Skin epidermis (tissue), 12 donors: ENCODE measurements at regions not wholly inside any gene's neighbourhood (a gene's known extent, or its start where the extent isn't known, plus 50 kb on each side); places are given as distances from the start of the nearest gene placed in this dataset.

Experiments used
- H3K27ac ChIP-seq, 21 experiments: fragments of 200-600 bp; sonication (generic) in 11 of 21; one replicate each; pipeline ENCODE4 v1.5.0; 2020; ENCODE audit warnings: mild to moderate bottlenecking in 3 of 21, inconsistent platforms in 2 of 21, moderate library complexity in 2 of 21
- H3K4me3 ChIP-seq, 7 experiments: fragments of 200-600 bp; sonication (generic) in 2 of 7; one replicate each; pipeline ENCODE4 v1.5.0; 2020; ENCODE audit warnings: inconsistent platforms in 2 of 7, mild to moderate bottlenecking in 2 of 7, moderate library complexity in 1 of 7

- H3K27ac ChIP-seq: no peak overlapping the region
- no peak overlapping the region for H3K4me3 ChIP-seq
Observed at GRCh38 chr2:136482966-136483365, 282.4 kb upstream of the THSD7B start.

GRCh38 chr2:136482006-136482405 lies 283.3 kb upstream of the THSD7B start:
- Histone ChIP-seq H3K27ac (no peak overlapping the region), H3K4me3 (no peak overlapping the region)

- H3K4me3 ChIP-seq: no peak overlapping the region
- no peak overlapping the region for H3K27ac ChIP-seq
Observed at GRCh38 chr2:136479696-136480095, 285.6 kb upstream of the THSD7B start.

DNA sequence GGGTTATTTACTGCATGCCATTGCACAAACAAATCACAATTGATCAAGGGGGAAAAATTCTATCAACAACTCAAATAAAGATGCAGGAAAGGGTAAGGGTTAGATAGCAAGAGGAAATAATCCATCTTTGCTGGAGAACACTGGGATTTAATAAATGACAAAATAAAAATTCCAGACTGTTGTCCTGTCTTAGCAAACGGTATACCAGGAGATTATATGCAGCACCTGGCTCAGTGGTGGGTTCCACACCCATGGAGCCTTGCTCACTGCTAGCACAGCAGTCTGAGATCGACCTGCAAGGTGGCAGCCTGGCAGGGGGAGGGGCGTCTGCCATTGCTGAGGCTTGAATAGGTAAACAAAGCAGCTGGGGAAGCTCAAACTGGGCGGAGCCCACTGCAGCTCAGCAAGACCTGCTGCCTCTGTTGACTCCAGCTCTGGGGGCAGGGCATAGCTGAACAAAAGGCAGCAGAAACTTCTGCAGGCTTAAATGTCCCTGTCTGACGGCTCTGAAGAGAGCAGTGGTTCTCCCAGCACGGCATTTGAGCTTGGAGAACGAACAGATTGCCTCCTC lies 296.5 kb upstream of the THSD7B start:
- H3K27ac ChIP-seq: no peak overlapping the region

DNA sequence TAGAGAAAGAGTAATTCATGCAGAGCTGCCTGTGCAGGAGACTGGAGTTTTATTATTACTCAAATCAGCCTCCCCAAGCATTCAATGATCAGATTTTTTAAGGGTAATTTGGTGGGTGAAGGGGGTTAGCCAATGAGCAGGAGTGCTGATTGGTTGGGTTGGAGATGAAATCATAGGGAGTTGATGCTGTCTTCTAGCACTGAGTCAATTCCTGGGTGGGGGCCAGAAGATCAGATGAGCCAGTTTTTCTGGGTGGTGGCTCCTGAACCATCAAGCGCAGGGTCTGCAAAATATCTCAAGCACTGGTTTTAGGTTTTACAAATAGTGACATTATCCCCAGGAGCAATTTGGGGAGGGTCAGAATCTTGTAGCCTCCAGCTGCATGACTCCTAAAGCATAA lies 312.8 kb upstream of the THSD7B start:
- no peak overlapping the region for H3K27ac ChIP-seq
- no peak overlapping the region for H3K4me3 ChIP-seq

More for the DNA sequence above, 296.5 kb upstream of the THSD7B start:
- H3K4me3 ChIP-seq: no peak overlapping the region

DNA sequence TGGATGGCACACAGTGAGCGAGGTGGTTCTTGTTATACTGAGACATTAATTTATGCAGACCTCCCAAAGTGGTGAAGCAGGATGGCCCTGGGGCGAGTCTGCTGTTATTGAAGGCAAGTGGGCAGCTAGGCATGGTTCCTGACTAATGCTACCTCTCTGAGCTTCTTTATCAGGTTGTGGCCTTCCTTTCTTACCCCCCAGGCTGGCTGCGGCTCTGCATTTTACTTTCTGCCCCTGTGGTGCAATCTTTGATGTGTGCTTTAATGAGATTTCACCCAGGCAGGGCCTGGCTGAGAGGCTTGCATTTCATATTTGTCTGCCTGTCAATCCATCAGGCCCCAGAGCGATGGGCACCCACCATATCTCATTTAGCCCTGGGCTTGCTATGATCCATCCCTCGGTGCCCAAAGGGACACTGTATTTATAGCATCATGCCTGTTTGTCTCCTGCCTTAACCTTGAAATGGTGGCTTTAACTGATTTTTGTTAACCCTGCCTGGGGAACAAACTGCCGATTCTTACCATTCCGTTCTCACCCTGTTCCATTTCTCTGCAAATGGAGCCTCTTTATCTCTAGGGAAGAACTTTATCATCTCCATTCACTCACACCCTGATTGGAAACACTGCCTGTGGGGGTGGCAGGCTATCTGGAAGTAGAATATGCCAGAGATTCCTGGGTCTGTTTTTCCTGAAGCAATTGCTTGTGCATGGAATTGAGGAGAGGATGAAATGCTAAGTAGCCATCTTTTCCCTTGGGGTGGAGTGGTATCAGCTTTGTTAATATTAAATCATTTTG lies 316.2 kb upstream of the THSD7B start:
- H3K4me3 ChIP-seq: no peak overlapping the region
- no peak overlapping the region for H3K27ac ChIP-seq

DNA sequence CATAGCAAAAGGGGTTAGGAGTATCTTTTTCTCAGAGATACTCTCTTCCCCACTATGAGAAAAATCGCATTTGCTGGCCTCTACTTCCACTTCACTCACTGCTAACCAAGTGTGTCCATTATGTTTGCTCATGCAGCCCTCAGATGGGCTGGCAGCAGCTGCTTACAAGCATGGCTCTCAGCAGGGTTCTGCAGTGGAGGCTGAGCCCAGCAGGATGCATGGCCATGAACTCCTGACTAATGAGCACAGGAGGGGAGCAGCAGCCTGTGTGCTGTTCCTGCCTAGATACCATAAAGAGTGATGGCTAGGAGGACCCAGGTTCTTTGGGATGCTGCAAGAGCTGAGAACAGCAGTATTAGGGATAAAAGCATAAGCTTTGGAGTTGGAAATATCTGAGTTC lies 316.9 kb upstream of the THSD7B start:
- H3K27ac ChIP-seq: no peak overlapping the region
- H3K4me3 ChIP-seq: no peak overlapping the region

GRCh38 chr2:136444323-136444722 lies 321.0 kb upstream of the THSD7B start:
- Histone ChIP-seq H3K4me3 (no peak overlapping the region), H3K27ac (no peak overlapping the region)

GRCh38 chr2:136443661-136444060 lies 321.7 kb upstream of the THSD7B start:
- H3K27ac ChIP-seq: no peak overlapping the region
- no peak overlapping the region for H3K4me3 ChIP-seq

- Histone ChIP-seq H3K4me3 (no peak overlapping the region), H3K27ac (no peak overlapping the region)
Observed at GRCh38 chr2:136441979-136442714, 323.2 kb upstream of the THSD7B start.

DNA sequence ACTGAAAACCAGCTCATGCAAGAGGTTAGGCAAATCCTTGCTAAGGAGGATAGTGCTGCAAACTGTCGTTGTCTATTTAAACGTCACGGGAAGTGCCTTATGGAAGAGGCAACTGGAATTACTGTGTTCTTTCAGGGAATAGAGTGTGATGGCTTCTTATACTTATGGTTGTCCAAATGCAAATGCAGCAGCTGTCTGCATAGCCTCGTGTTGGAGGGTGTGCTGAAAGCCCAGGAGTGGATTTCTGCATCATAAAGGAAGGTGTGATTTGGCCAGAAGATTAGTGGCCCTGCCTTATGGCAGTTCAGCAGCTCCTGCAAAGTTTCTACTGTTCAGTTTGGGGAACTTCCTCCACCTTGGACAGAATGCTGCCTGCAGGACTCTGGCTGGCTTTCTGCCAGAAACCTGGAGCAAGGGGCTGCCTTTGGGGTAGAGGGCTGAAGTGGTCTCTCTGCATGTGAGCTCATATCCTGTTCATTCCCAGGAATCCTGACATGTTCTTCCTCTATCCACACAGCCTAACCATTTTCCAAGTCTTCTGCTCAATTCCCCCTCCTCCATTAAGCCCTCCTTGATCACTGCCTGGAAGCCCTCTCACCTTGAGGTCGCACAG lies 321.2 kb upstream of the CXCR4 start:
- no peak overlapping the region for H3K4me3 ChIP-seq
- H3K27ac ChIP-seq: no peak overlapping the region

- Histone ChIP-seq H3K27ac (no peak overlapping the region), H3K4me3 (no peak overlapping the region)
Observed at GRCh38 chr2:136437461-136437860, 319.5 kb upstream of the CXCR4 start.

DNA sequence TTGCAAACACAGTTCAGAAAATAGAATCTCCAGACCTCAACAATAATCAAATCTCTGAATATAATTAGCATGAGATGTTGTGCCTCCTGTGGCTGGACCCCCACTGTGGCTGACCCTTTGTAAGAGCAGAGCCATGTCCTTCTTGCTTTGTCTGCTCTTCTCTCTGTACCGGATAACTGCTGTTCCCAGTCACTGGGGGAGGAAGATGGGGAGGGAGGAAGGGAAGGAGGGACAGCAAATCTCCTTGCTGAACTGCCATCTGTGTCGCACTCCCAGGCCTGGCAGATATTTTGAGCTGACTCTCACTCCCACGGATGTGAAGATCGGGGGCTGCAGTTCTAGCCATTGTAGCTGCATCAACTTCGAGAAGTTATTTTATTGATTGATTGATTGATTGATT lies 319.0 kb upstream of the CXCR4 start:
- no peak overlapping the region for H3K4me3 ChIP-seq
- H3K27ac ChIP-seq: no peak overlapping the region

- no peak overlapping the region for H3K4me3 ChIP-seq
- H3K27ac ChIP-seq: no peak overlapping the region
Observed at GRCh38 chr2:136434251-136434715, 316.3 kb upstream of the CXCR4 start.

GRCh38 chr2:136433261-136433660 lies 315.3 kb upstream of the CXCR4 start:
- H3K4me3 ChIP-seq: no peak overlapping the region
- H3K27ac ChIP-seq: no peak overlapping the region

DNA sequence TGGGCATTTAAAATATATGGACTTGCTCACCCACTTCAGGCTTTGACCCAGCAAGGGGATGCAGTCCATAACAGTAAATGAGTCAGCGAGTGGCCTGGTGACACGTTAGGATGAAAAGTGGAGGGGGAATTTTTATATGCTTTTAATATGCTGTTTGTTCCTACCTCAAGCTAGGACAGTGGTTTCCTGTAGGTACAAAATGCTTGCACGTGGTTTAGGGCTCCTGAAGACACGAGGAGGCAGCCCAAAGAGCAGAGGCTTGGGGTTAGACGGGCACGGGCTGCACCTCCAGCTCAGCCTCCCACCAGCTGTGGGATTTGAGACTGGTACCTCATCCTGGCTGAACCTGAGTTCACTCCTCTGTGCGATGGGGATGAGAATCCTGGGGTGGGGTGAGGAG lies 306.2 kb upstream of the CXCR4 start:
- Histone ChIP-seq H3K4me3 (no peak overlapping the region), H3K27ac (no peak overlapping the region)

DNA sequence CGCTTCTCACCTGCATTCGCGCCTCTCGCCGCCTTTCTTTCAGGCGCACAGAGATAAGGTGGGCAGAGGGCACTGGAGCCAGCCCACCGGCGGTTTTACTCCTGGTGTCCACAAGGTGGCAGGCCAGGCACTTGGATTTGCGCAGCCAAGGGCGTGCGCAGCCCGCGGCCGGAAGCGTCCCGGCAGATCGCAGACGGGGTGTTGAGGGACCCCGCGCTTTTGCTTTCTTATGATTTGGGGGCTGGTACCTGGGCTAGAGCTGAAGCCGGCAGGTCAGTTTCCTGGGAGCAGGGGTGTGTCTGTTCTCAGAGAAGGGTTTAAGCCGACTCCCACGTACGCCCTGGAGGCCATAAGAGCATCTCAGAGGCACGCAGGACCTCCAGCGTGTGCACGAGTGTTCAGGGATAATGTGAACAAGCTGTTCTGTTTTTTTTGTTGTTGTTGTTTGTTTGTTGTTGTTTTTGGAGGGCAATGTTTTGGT lies 305.6 kb upstream of the CXCR4 start:
- Histone ChIP-seq H3K4me3 (peak overlapping the region in 6 of 7 experiments; percentile 17 to 39 (median 22)), H3K27ac (peak overlapping the region in 1 of 21 experiments; percentile 26)

- H3K4me3 ChIP-seq: no peak overlapping the region
- H3K27ac ChIP-seq: no peak overlapping the region
Observed at GRCh38 chr2:136422512-136422911, 304.6 kb upstream of the CXCR4 start.

DNA sequence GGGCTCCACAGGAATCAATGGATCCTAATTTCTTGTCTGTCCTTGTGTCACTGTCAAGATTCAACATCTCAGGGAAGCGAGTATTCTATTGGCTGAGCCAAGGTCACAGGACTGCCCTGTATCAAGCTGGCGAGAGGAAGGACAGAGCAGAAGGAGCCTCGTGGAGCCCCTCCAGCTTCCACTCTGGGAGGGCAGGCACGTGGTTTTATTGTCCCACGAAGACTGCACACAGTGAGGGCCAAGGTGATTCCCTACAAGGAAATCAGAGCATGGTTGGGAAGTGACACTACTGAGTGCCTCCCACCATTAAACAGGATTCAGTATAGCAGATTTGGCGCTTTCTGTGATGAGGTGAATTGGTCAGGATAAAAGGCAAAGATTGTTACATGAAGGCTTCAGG lies 302.4 kb upstream of the CXCR4 start:
- no peak overlapping the region for H3K4me3 ChIP-seq
- no peak overlapping the region for H3K27ac ChIP-seq

- Histone ChIP-seq H3K27ac (no peak overlapping the region), H3K4me3 (no peak overlapping the region)
Observed at GRCh38 chr2:136411946-136412345, 294.0 kb upstream of the CXCR4 start.
